ENCODE measurements at regions not wholly inside any gene's neighbourhood (a gene's known extent, or its start where the extent isn't known, plus 50 kb on each side); places are given as distances from the start of the nearest gene placed in this dataset.

- TF ChIP-seq FOXO4 (CRISPR knock-in tag; conservative IDR thresholded peaks at IDR 0.05) (no peak), ZNF18 (CRISPR knock-in tag; IDR thresholded peaks at IDR 0.05; ENCODE audit: insufficient replicate concordance) (no peak), ZNF574 (CRISPR knock-in tag; IDR thresholded peaks at IDR 0.05) (no peak), ZNF766 (CRISPR knock-in tag; IDR thresholded peaks at IDR 0.05; ENCODE audit: borderline replicate concordance) (no peak), RBM39 (IDR thresholded peaks at IDR 0.05; ENCODE audit: low read depth, low read length, poor library complexity, severe bottlenecking) (no peak), KDM4B (CRISPR knock-in tag; IDR thresholded peaks at IDR 0.05) (no peak)
Measured at GRCh38 chr2:204037286-204037685, 100.7 kb downstream of the ICOS start (continued).

GRCh38 chr2:204039298-204039838 lies 102.8 kb downstream of the ICOS start:
- Histone ChIP-seq H3K4me1 (ENCODE audit: insufficient read depth, low read length) (no peaks in the 10 kb centered on the region), H3K27me3 (ENCODE audit: control insufficient read depth in 1 of 2, insufficient read depth in 2 of 2, low read length in 2 of 2) (0 out of 5 replicates have a peak, but pooled peaks cover 0 to 8% of the 10 kb centered on the region in 2 experiments), H3K4me2 (ENCODE audit: low read depth, low read length) (no peak overlapping the region), H4K20me1 (ENCODE audit: insufficient read depth, low read length) (no peaks in the 10 kb centered on the region), H2AFZ (ENCODE audit: low read length) (no peak overlapping the region), H3K79me2 (ENCODE audit: insufficient read depth, low read length) (no peaks in the 10 kb centered on the region), H3K9ac (ENCODE audit: insufficient read depth, low read depth, low read length) (no peak overlapping the region), H3K4me3 (replicated peaks in 1 of 3; ENCODE audit: insufficient read depth in 1 of 3, low read depth in 2 of 3, low read length in 3 of 3) (no peak overlapping the region), H3K36me3 (replicated peaks in 1 of 2; ENCODE audit: control insufficient read depth in 1 of 2, insufficient read depth in 2 of 2, low read length in 2 of 2) (no peaks in the 10 kb centered on the region), H3K27ac (ENCODE audit: extremely low read length, insufficient read depth, low read length) (no peak overlapping the region), H3K9me3 (ENCODE audit: low read length) (no peaks in the 10 kb centered on the region)
- ATAC-seq (no peak), DNase-seq (ENCODE audit: low spot score) (no peak), FAIRE-seq (no peak)
- POLR2A ChIA-PET = no interaction called here
- no TSS peak for BruUV-seq (replicated peaks)
- CTCF ChIA-PET (ENCODE audit: low intra/inter-chr PET ratio, low total read pairs) = no interaction called here
- WGBS (ENCODE audit: low lambda C conversion rate) = under 1% methylated on average over 3 of the region's 3 CpGs
- intact Hi-C loops (cut with micrococcal nuclease; ENCODE audit: unreplicated experiment) (no loop called here), in situ Hi-C loops (cut with HindIII; ENCODE audit: extremely low pct_ligation_motif_present, low pct_unique_long_range_greater_than_20kb) (no loop called here)
- TF ChIP-seq RFXAP (CRISPR knock-in tag; IDR thresholded peaks at IDR 0.05; ENCODE audit: borderline replicate concordance) = no peak
- TF ChIP-seq ZNF318 (CRISPR knock-in tag; IDR thresholded peaks at IDR 0.05) = no peak
